Right kidney (tissue), 1 donor: ENCODE measurements at regions not wholly inside any gene's neighbourhood (a gene's known extent, or its start where the extent isn't known, plus 50 kb on each side); places are given as distances from the start of the nearest gene placed in this dataset.

Source experiments
- DNase-seq: peaks from one replicate; pipeline ENCODE4 v3.0.0-alpha.2; 2016

- DNase-seq = peak; percentile 58
These were observed 54.7 kb upstream of the ZNF423 start for GRCh38 chr16:49910541-49911071.

GRCh38 chr16:49911430-49911829 is 55.5 kb upstream of the ZNF423 start:
- no peak for DNase-seq

- DNase-seq = no peak
These were observed 56.8 kb upstream of the ZNF423 start for GRCh38 chr16:49912721-49913120.

- DNase-seq = no peak
These were observed 57.8 kb upstream of the ZNF423 start for GRCh38 chr16:49913720-49914119.

GRCh38 chr16:49914657-49915056 is 58.7 kb upstream of the ZNF423 start:
- DNase-seq = no peak

GRCh38 chr16:49918257-49918656 is 62.3 kb upstream of the ZNF423 start:
- no peak for DNase-seq

GRCh38 chr16:49919327-49919726 is 63.4 kb upstream of the ZNF423 start:
- DNase-seq = no peak

GRCh38 chr16:49920397-49920796 is 64.5 kb upstream of the ZNF423 start:
- no peak for DNase-seq

- no peak for DNase-seq
These were observed 65.2 kb upstream of the ZNF423 start for GRCh38 chr16:49921106-49921505.

- peak; percentile 61 for DNase-seq
These were observed 66.0 kb upstream of the ZNF423 start for GRCh38 chr16:49921791-49922456.

GRCh38 chr16:49923411-49923810 is 67.5 kb upstream of the ZNF423 start:
- DNase-seq = no peak

- no peak for DNase-seq
These were observed 68.2 kb upstream of the ZNF423 start for GRCh38 chr16:49924078-49924477.

- no peak for DNase-seq
These were observed 71.0 kb upstream of the ZNF423 start for GRCh38 chr16:49926941-49927340.

GRCh38 chr16:49928176-49929041 is 72.5 kb upstream of the ZNF423 start:
- DNase-seq = no peak

- DNase-seq = no peak
These were observed 73.7 kb upstream of the ZNF423 start for GRCh38 chr16:49929626-49930025.

GRCh38 chr16:49930841-49931240 is 74.9 kb upstream of the ZNF423 start:
- DNase-seq = no peak

GRCh38 chr16:49931266-49931665 is 75.4 kb upstream of the ZNF423 start:
- DNase-seq = no peak

GRCh38 chr16:49931916-49932315 is 76.0 kb upstream of the ZNF423 start:
- DNase-seq = no peak

GRCh38 chr16:49932434-49932833 is 76.5 kb upstream of the ZNF423 start:
- DNase-seq = no peak

GRCh38 chr16:49932946-49933345 is 77.0 kb upstream of the ZNF423 start:
- no peak for DNase-seq

GRCh38 chr16:49936791-49937190 is 80.9 kb upstream of the ZNF423 start:
- no peak for DNase-seq

- DNase-seq = no peak
These were observed 82.0 kb upstream of the ZNF423 start for GRCh38 chr16:49937886-49938285.

GRCh38 chr16:49939495-49939894 is 83.6 kb upstream of the ZNF423 start:
- DNase-seq = no peak
